ENCODE measurements at regions not wholly inside any gene's neighbourhood (a gene's known extent, or its start where the extent isn't known, plus 50 kb on each side); places are given as distances from the start of the nearest gene placed in this dataset.

DNA sequence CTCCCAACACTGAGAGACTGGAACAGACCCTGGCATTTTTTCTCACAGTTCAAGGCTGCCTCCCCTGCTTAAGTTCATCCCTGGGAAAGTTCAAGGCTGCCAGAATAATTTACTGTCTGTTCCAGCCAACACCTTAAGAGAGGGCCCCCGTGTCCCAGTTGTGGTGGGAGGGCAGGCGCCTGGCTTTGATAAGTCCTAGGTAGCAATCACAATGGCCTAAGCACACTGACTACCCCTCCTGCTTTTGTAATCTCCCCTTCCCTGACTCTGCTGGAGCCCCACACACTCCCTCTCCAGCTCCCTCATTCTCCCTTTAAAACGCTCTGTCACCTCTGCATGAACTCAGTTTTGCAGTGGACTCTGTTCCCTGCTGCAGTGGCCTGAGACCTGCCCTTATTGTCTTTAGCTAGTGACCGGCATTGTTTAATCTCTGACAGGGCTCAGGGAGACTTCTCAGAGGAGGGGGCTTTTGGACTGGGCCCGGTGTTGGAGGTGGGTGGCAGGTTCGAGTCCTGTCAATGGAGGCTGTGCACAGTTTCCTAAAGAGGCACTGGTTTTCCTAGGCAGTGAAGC is 507.2 kb downstream of the TBC1D22A start:
- TF ChIP-seq, protein P1, sequence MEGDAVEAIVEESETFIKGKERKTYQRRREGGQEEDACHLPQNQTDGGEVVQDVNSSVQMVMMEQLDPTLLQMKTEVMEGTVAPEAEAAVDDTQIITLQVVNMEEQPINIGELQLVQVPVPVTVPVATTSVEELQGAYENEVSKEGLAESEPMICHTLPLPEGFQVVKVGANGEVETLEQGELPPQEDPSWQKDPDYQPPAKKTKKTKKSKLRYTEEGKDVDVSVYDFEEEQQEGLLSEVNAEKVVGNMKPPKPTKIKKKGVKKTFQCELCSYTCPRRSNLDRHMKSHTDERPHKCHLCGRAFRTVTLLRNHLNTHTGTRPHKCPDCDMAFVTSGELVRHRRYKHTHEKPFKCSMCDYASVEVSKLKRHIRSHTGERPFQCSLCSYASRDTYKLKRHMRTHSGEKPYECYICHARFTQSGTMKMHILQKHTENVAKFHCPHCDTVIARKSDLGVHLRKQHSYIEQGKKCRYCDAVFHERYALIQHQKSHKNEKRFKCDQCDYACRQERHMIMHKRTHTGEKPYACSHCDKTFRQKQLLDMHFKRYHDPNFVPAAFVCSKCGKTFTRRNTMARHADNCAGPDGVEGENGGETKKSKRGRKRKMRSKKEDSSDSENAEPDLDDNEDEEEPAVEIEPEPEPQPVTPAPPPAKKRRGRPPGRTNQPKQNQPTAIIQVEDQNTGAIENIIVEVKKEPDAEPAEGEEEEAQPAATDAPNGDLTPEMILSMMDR (IDR thresholded peaks at IDR 0.05): no peak
- no peak for TF ChIP-seq EZH2 (IDR thresholded peaks at IDR 0.05; ENCODE audit: borderline replicate concordance, insufficient read depth, low read depth, low read length, poor library complexity, severe bottlenecking)
- ChIA-PET CTCF (no interaction called here), POLR2A (no interaction called here)
- Mint-ChIP-seq H3K9me3 (ENCODE audit: insufficient read depth) (no peaks in the 10 kb centered on the region), H3K4me1 (no peaks in the 10 kb centered on the region), H3K27me3 (peaks cover 12% of the 10 kb centered on the region), H3K4me3 (no peak overlapping the region), H3K27ac (no peak overlapping the region)
- H3K36me3 ChIP-seq (replicated peaks in 1 of 2; ENCODE audit: control extremely low read depth in 1 of 2, control insufficient read depth in 1 of 2, extremely low read depth in 1 of 2, insufficient read depth in 2 of 2, low read length in 1 of 2): no peaks in the 10 kb centered on the region
- intact Hi-C loops (cut with micrococcal nuclease): no loop called here
- WGBS (ENCODE audit: insufficient coverage): 80% methylated on average over 5 of the region's 6 CpGs
- H3K27me3 ChIP-seq (replicated peaks in 1 of 4; ENCODE audit: control extremely low read depth in 1 of 4, control insufficient read depth in 3 of 4, insufficient read depth in 4 of 4, low read length in 3 of 4): no peaks in the 10 kb centered on the region
- peaks cover 0 to 10% (median 0%) of the 10 kb centered on the region in 3 donors for H3K9me3 ChIP-seq (ENCODE audit: control extremely low read depth in 1 of 3, control insufficient read depth in 2 of 3, insufficient read depth in 1 of 3, low read length in 2 of 3)
- no peak for ATAC-seq (ENCODE audit: low read depth)
- no peak overlapping the region for H3K27ac ChIP-seq (ENCODE audit: low read length in 2 of 2)
- no peak overlapping the region for H3K4me3 ChIP-seq (ENCODE audit: control extremely low read depth in 1 of 5, extremely low read depth in 1 of 5, insufficient read depth in 1 of 5, low read depth in 2 of 5, low read length in 4 of 5)
- H3K79me2 ChIP-seq (ENCODE audit: control insufficient read depth, insufficient read depth, low read length): no peaks in the 10 kb centered on the region
- no peak for DNase-seq
- no peak overlapping the region for H3K4me2 ChIP-seq (replicated peaks; ENCODE audit: low read depth, low read length, poor library complexity, severe bottlenecking)
- no peak overlapping the region for H3K9ac ChIP-seq (ENCODE audit: low read length)
- H3K4me1 ChIP-seq (ENCODE audit: control insufficient read depth in 2 of 2, insufficient read depth in 2 of 2, low read length in 2 of 2): no peaks in the 10 kb centered on the region
- no peaks in the 10 kb centered on the region for H4K20me1 ChIP-seq (ENCODE audit: control insufficient read depth, insufficient read depth, low read length, poor library complexity, severe bottlenecking)
- no peak overlapping the region for H2AFZ ChIP-seq (ENCODE audit: insufficient read depth, low read depth, low read length, poor library complexity, severe bottlenecking)

DNA sequence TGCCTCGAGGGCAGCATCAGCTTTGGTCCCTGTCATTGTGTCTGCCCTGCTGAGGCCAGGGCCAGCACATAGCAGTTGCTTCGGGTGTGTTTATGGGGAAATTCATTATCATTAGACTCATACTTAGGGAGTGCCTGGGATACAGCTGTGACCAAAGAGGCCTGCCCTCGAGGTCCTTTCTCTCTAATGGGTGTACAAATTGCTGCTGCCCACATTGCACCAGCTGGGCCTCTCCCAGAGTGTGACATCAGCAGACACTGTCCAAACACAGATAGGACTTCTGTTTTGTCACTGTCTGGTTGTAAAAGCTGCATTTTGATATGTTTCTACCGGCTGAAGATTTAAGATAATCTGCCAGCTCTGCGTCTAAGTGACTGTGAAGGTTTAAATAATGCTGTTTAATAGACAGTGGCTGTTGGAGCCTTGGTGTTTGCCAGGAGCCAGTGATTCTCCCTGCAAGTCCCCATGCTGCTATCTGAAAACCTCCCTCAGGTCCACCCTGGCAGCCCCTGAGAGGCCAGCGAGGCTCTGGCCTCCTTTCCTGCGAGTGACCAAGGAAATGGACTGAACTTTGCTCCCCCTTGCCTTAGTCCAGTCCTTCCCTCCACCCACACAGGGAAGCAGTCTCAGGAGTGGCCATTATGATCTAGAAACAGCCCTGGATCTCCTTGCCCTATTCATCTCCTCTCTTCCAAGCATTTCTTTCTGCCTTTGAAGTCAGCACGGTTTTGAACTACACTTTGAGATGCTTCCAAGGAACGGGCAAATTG is 505.2 kb downstream of the TBC1D22A start:
- H3K4me1 ChIP-seq (ENCODE audit: control insufficient read depth in 2 of 2, insufficient read depth in 2 of 2, low read length in 2 of 2): no peaks in the 10 kb centered on the region
- no peak overlapping the region for H2AFZ ChIP-seq (ENCODE audit: insufficient read depth, low read depth, low read length, poor library complexity, severe bottlenecking)
- Mint-ChIP-seq H3K9me3 (ENCODE audit: insufficient read depth) (no peaks in the 10 kb centered on the region), H3K4me1 (no peaks in the 10 kb centered on the region), H3K4me3 (no peak overlapping the region), H3K27ac (no peak overlapping the region), H3K27me3 (peaks cover 12% of the 10 kb centered on the region)
- H3K9ac ChIP-seq (ENCODE audit: low read length): no peak overlapping the region
- H3K79me2 ChIP-seq (ENCODE audit: control insufficient read depth, insufficient read depth, low read length): no peaks in the 10 kb centered on the region
- ChIA-PET CTCF (no interaction called here), POLR2A (no interaction called here)
- no peaks in the 10 kb centered on the region for H4K20me1 ChIP-seq (ENCODE audit: control insufficient read depth, insufficient read depth, low read length, poor library complexity, severe bottlenecking)
- WGBS (ENCODE audit: insufficient coverage): 63% methylated on average over 6 of the region's 9 CpGs
- H3K4me3 ChIP-seq (ENCODE audit: control extremely low read depth in 1 of 5, extremely low read depth in 1 of 5, insufficient read depth in 1 of 5, low read depth in 2 of 5, low read length in 4 of 5): no peak overlapping the region
- H3K4me2 ChIP-seq (replicated peaks; ENCODE audit: low read depth, low read length, poor library complexity, severe bottlenecking): no peak overlapping the region
- no peaks in the 10 kb centered on the region for H3K36me3 ChIP-seq (replicated peaks in 1 of 2; ENCODE audit: control extremely low read depth in 1 of 2, control insufficient read depth in 1 of 2, extremely low read depth in 1 of 2, insufficient read depth in 2 of 2, low read length in 1 of 2)
- peaks cover 0 to 10% (median 0%) of the 10 kb centered on the region in 3 donors for H3K9me3 ChIP-seq (ENCODE audit: control extremely low read depth in 1 of 3, control insufficient read depth in 2 of 3, insufficient read depth in 1 of 3, low read length in 2 of 3)
- no peaks in the 10 kb centered on the region for H3K27me3 ChIP-seq (replicated peaks in 1 of 4; ENCODE audit: control extremely low read depth in 1 of 4, control insufficient read depth in 3 of 4, insufficient read depth in 4 of 4, low read length in 3 of 4)
- ATAC-seq (ENCODE audit: low read depth) (no peak), DNase-seq (no peak)
- no peak overlapping the region for H3K27ac ChIP-seq (ENCODE audit: low read length in 2 of 2)
- TF ChIP-seq, protein P1 (IDR thresholded peaks at IDR 0.05): no peak
- no peak for TF ChIP-seq EZH2 (IDR thresholded peaks at IDR 0.05; ENCODE audit: borderline replicate concordance, insufficient read depth, low read depth, low read length, poor library complexity, severe bottlenecking)
- intact Hi-C loops (cut with micrococcal nuclease): no loop called here
